ENCODE measurements at regions not wholly inside any gene's neighbourhood (a gene's known extent, or its start where the extent isn't known, plus 50 kb on each side); places are given as distances from the start of the nearest gene placed in this dataset.

- CTCF ChIA-PET = no interaction called here
- RAD21 ChIA-PET (ENCODE audit: low non-redundant PET in 1 of 2, low total read pairs in 2 of 2, uncharacterized antibody in 2 of 2, unreplicated experiment in 2 of 2) = no interaction called here
- no TSS peak for BruUV-seq (replicated peaks)
Measured at GRCh38 chr2:5472673-5473072, 219.5 kb upstream of the SOX11 start.

GRCh38 chr2:5473635-5474034, 218.5 kb upstream of the SOX11 start:
- no peaks in the 10 kb centered on the region for H3K27me3 ChIP-seq (ENCODE audit: insufficient read depth, low read length)
- POLR2A ChIA-PET = no interaction called here
- no peak for DNase-seq (ENCODE audit: low read depth, low spot score)

More at GRCh38 chr2:5472673-5473072, 219.5 kb upstream of the SOX11 start:
- H3K27me3 ChIP-seq (ENCODE audit: insufficient read depth, low read length) = no peaks in the 10 kb centered on the region
- H3K9me2 ChIP-seq (ENCODE audit: insufficient read depth) = no peaks in the 10 kb centered on the region
- H3K4me3 ChIP-seq (replicated peaks in 1 of 2; ENCODE audit: low read depth in 1 of 2, low read length in 2 of 2) = no peak overlapping the region
- H4K20me1 ChIP-seq (ENCODE audit: insufficient read depth) = no peaks in the 10 kb centered on the region
- H3K36me3 ChIP-seq (ENCODE audit: control insufficient read depth in 1 of 2, insufficient read depth in 2 of 2, low read length in 2 of 2) = no peaks in the 10 kb centered on the region
- POLR2A ChIA-PET = no interaction called here
- H3K4me2 ChIP-seq (ENCODE audit: low read length) = no peak overlapping the region
- H3K79me2 ChIP-seq (ENCODE audit: insufficient read depth, low read length) = no peaks in the 10 kb centered on the region
- H2AFZ ChIP-seq (ENCODE audit: low read depth, low read length, poor library complexity, severe bottlenecking) = no peak overlapping the region
- intact Hi-C loops (cut with micrococcal nuclease) = no loop called here
- no peak for DNase-seq (ENCODE audit: low read depth, low spot score)
- no peak overlapping the region for H3K9ac ChIP-seq (ENCODE audit: low read length)
- H3K27ac ChIP-seq (ENCODE audit: low read depth, low read length) = no peak overlapping the region
- H3K9me3 ChIP-seq (ENCODE audit: control insufficient read depth in 1 of 2, insufficient read depth in 1 of 2, low read depth in 1 of 2, low read length in 2 of 2) = peaks cover 7 to 9% of the 10 kb centered on the region in 2 experiments; a peak in 2 of 4 replicates
- no peaks in the 10 kb centered on the region for H3K4me1 ChIP-seq (ENCODE audit: control insufficient read depth in 1 of 2, insufficient read depth in 2 of 2, low read length in 2 of 2)
- no peak for ATAC-seq
- TF ChIP-seq FOSL1 (IDR thresholded peaks at IDR 0.05; ENCODE audit: low read depth) = no peak
- TF ChIP-seq, protein P1, sequence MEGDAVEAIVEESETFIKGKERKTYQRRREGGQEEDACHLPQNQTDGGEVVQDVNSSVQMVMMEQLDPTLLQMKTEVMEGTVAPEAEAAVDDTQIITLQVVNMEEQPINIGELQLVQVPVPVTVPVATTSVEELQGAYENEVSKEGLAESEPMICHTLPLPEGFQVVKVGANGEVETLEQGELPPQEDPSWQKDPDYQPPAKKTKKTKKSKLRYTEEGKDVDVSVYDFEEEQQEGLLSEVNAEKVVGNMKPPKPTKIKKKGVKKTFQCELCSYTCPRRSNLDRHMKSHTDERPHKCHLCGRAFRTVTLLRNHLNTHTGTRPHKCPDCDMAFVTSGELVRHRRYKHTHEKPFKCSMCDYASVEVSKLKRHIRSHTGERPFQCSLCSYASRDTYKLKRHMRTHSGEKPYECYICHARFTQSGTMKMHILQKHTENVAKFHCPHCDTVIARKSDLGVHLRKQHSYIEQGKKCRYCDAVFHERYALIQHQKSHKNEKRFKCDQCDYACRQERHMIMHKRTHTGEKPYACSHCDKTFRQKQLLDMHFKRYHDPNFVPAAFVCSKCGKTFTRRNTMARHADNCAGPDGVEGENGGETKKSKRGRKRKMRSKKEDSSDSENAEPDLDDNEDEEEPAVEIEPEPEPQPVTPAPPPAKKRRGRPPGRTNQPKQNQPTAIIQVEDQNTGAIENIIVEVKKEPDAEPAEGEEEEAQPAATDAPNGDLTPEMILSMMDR (IDR thresholded peaks at IDR 0.05 in 2 of 3, conservative IDR thresholded peaks at IDR 0.05 in 1 of 3; ENCODE audit: borderline replicate concordance in 1 of 3, insufficient read depth in 1 of 3, low read depth in 2 of 3, low read length in 2 of 3) = no peak
- TF ChIP-seq POLR2A (IDR thresholded peaks at IDR 0.05; ENCODE audit: borderline replicate concordance, extremely low read depth, insufficient read depth, insufficient read length) = no peak
- no peak for TF ChIP-seq EGR1 (IDR thresholded peaks at IDR 0.05; ENCODE audit: low read depth)

More at GRCh38 chr2:5473635-5474034, 218.5 kb upstream of the SOX11 start:
- Histone ChIP-seq H4K20me1 (ENCODE audit: insufficient read depth) (no peaks in the 10 kb centered on the region), H3K36me3 (ENCODE audit: control insufficient read depth in 1 of 2, insufficient read depth in 2 of 2, low read length in 2 of 2) (no peaks in the 10 kb centered on the region), H3K79me2 (ENCODE audit: insufficient read depth, low read length) (no peaks in the 10 kb centered on the region), H3K27ac (ENCODE audit: low read depth, low read length) (no peak overlapping the region), H3K4me3 (replicated peaks in 1 of 2; ENCODE audit: low read depth in 1 of 2, low read length in 2 of 2) (no peak overlapping the region), H2AFZ (ENCODE audit: low read depth, low read length, poor library complexity, severe bottlenecking) (no peak overlapping the region), H3K9me3 (ENCODE audit: control insufficient read depth in 1 of 2, insufficient read depth in 1 of 2, low read depth in 1 of 2, low read length in 2 of 2) (peaks cover 3 to 7% of the 10 kb centered on the region in 2 experiments; a peak in 2 of 4 replicates), H3K4me2 (ENCODE audit: low read length) (no peak overlapping the region), H3K9me2 (ENCODE audit: insufficient read depth) (no peaks in the 10 kb centered on the region), H3K9ac (ENCODE audit: low read length) (no peak overlapping the region), H3K4me1 (ENCODE audit: control insufficient read depth in 1 of 2, insufficient read depth in 2 of 2, low read length in 2 of 2) (no peaks in the 10 kb centered on the region)
- ChIA-PET RAD21 (ENCODE audit: low non-redundant PET in 1 of 2, low total read pairs in 2 of 2, uncharacterized antibody in 2 of 2, unreplicated experiment in 2 of 2) (no interaction called here), CTCF (no interaction called here)
- no peak for ATAC-seq
- no peak for TF ChIP-seq SP1 (IDR thresholded peaks at IDR 0.05; ENCODE audit: low read depth)
- TF ChIP-seq ZFX (IDR thresholded peaks at IDR 0.05) = no peak
- TF ChIP-seq, protein P2, sequence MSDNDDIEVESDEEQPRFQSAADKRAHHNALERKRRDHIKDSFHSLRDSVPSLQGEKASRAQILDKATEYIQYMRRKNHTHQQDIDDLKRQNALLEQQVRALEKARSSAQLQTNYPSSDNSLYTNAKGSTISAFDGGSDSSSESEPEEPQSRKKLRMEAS (IDR thresholded peaks at IDR 0.05) = no peak
- TF ChIP-seq YY1 (IDR thresholded peaks at IDR 0.05; ENCODE audit: extremely low read depth, insufficient replicate concordance, low read depth, low read length) = no peak
- no peak for TF ChIP-seq EGR1 (IDR thresholded peaks at IDR 0.05; ENCODE audit: low read depth)
- no peak for TF ChIP-seq SIN3A (IDR thresholded peaks at IDR 0.05; ENCODE audit: low read depth)
- TF ChIP-seq SRF (IDR thresholded peaks at IDR 0.05; ENCODE audit: low read depth) = no peak
- TF ChIP-seq CBX3 (IDR thresholded peaks at IDR 0.05; ENCODE audit: low read depth) = no peak
- no peak for TF ChIP-seq JUND (IDR thresholded peaks at IDR 0.05)
- no peak for TF ChIP-seq RAD21 (IDR thresholded peaks at IDR 0.05; ENCODE audit: low read depth)
- TF ChIP-seq ZNF274 (IDR thresholded peaks at IDR 0.05; ENCODE audit: low read depth, low read length) = no peak
- no peak for TF ChIP-seq CEBPB (IDR thresholded peaks at IDR 0.05; ENCODE audit: low read depth)
- TF ChIP-seq POLR2AphosphoS5 (IDR thresholded peaks at IDR 0.05; ENCODE audit: low read depth, low read length) = no peak
- TF ChIP-seq ELF1 (IDR thresholded peaks at IDR 0.05; ENCODE audit: borderline replicate concordance, low read depth) = no peak
- intact Hi-C loops (cut with micrococcal nuclease) = no loop called here
- no TSS peak for BruUV-seq (replicated peaks)
